Panc1 (cell line): ENCODE measurements at regions not wholly inside any gene's neighbourhood (a gene's known extent, or its start where the extent isn't known, plus 50 kb on each side); places are given as distances from the start of the nearest gene placed in this dataset.
"Not testable (repeated sequence)": the region's sequence is repeated elsewhere in the genome, so short reads cannot be mapped to it uniquely, and the experiment has no call there.

Experiments used
- ATAC-seq: fragments of 200-7000 bp; cut with Tn5 transposase; 2 replicates; pipeline ENCODE4 v1.9.1; 2020; ENCODE audit warnings: mild to moderate bottlenecking, moderate library complexity
- BruUV-seq: library from RNA; stranded (reverse); fragments of 400-500 nt; replicated peaks from 2 replicates; lab custom pipeline; 2021; lab: Mats Ljungman, UMichigan
- CTCF ChIA-PET: fragments of 300-600 bp; sonication (Branson Sonifier 250); formaldehyde crosslinking; loops from one replicate; lab custom pipeline; 2022; ENCODE audit warnings: antibody characterized with exemption; lab: Charles Lee
- POLR2A ChIA-PET: fragments of 300-600 bp; sonication (Branson Sonifier 250); formaldehyde crosslinking; loops from one replicate; lab custom pipeline; 2022; ENCODE audit warnings: antibody characterized with exemption; lab: Charles Lee
- DNase-seq: peaks from one replicate; pipeline ENCODE4 v3.0.0-alpha.2; 2010; ENCODE audit warnings: low read depth, low spot score
- H3K27ac ChIP-seq: 2 replicates; pipeline ENCODE4 v1.5.1; 2011; ENCODE audit warnings: mild to moderate bottlenecking, low read length, inconsistent platforms
- H3K27me3 ChIP-seq: fragments of 200-500 bp; sonication (Bioruptor generic); 2 replicates; pipeline ENCODE4 v1.6.0; 2014; ENCODE audit warnings: low read length, inconsistent platforms; ENCODE audit not compliant: control insufficient read depth, insufficient read depth
- H3K36me3 ChIP-seq: fragments of 200-500 bp; sonication (Bioruptor generic); 2 replicates; pipeline ENCODE4 v1.5.1; 2014; ENCODE audit warnings: inconsistent platforms, mild to moderate bottlenecking, low read length, moderate library complexity; ENCODE audit not compliant: control insufficient read depth, insufficient read depth
- H3K4me1 ChIP-seq: 2 replicates; pipeline ENCODE4 v1.5.1; 2011; ENCODE audit warnings: inconsistent platforms, mild to moderate bottlenecking, low read length, moderate library complexity; ENCODE audit not compliant: control insufficient read depth, insufficient read depth
- H3K4me3 ChIP-seq, 2 experiments: 2 replicates each; pipeline ENCODE4 v1.5.1; 2011 to 2012; ENCODE audit warnings: low read depth in 2 of 2, low read length in 2 of 2, mild to moderate bottlenecking in 2 of 2, inconsistent platforms in 1 of 2, moderate library complexity in 1 of 2
- H3K9me3 ChIP-seq: fragments of 200-500 bp; sonication (Bioruptor generic); 2 replicates; pipeline ENCODE4 v1.5.1; 2014; ENCODE audit warnings: low read depth, mild to moderate bottlenecking, inconsistent platforms, low read length, moderate library complexity; ENCODE audit not compliant: control insufficient read depth, insufficient read depth
- CTCF ChIP-seq: fragments of 450-650 bp; IDR thresholded peaks from 2 replicates; pipeline ENCODE4 v1.5.1; 2017; ENCODE audit warnings: mild to moderate bottlenecking
- SIN3A ChIP-seq: IDR thresholded peaks from 2 replicates; pipeline ENCODE4 v1.6.1; 2012; ENCODE audit warnings: low read depth, mild to moderate bottlenecking, low read length, moderate library complexity, borderline replicate concordance; ENCODE audit not compliant: insufficient read depth
- TCF7L2 ChIP-seq: IDR thresholded peaks from 2 replicates; pipeline ENCODE4 v1.6.1; 2011; ENCODE audit warnings: mild to moderate bottlenecking, low read depth, low read length, inconsistent platforms
- in situ Hi-C: cut with HindIII; loops from 2 replicates; pipeline ENCODE4 v1.10.0; 2016; ENCODE audit warnings: low sequenced_read_pairs, low pct_unique_long_range_greater_than_20kb
- intact Hi-C: fragments of 100-400 bp; cut with micrococcal nuclease; formaldehyde crosslinking; loops from one replicate; pipeline ENCODE4 v1.10.0; 2022; ENCODE audit not compliant: unreplicated experiment

GRCh38 chr12:107607464-107608392 lies 77.9 kb upstream of the PWP1 start:
- Histone ChIP-seq H3K9me3 (no peaks in the 10 kb centered on the region), H3K36me3 (no peaks in the 10 kb centered on the region), H3K4me3 (no peak overlapping the region), H3K27me3 (peaks cover 9% of the 10 kb centered on the region), H3K27ac (no peak overlapping the region), H3K4me1 (no peaks in the 10 kb centered on the region)
- BruUV-seq: no TSS peak
- POLR2A ChIA-PET: interaction anchor here (0.5 kb wide), 1 partner anchor 384 kb away, joined by 11 read pairs; no protein-coding TSS in a partner anchor
- DNase-seq: peak; percentile 36
- TF ChIP-seq SIN3A (no peak), CTCF (peak; percentile 92)
- peak; percentile 95 for ATAC-seq
- intact Hi-C loops (loop anchor here (2.0 to 5.0 kb wide), 3 partner anchors 163 to 475 kb away; no protein-coding TSS in a partner anchor), in situ Hi-C loops (no loop called here)
- CTCF ChIA-PET: interaction anchor here (0.6 to 1.1 kb wide), 3 partner anchors 9 to 476 kb away, joined by 3 to 12 read pairs (median 3); no protein-coding TSS in a partner anchor

GRCh38 chr12:107608779-107609178 lies 76.8 kb upstream of the PWP1 start:
- DNase-seq, BruUV-seq, H3K4me3 ChIP-seq, POLR2A ChIA-PET, H3K27ac ChIP-seq, ATAC-seq, H3K36me3 ChIP-seq, H3K9me3 ChIP-seq, in situ Hi-C loops, H3K4me1 ChIP-seq: not testable (repeated sequence)
- intact Hi-C loops: loop anchor here (5.0 kb wide), 1 partner anchor 206 kb away; no protein-coding TSS in a partner anchor
- CTCF ChIA-PET: interaction anchor here (0.6 kb wide), 1 partner anchor 98 kb away, joined by 12 read pairs; no protein-coding TSS in a partner anchor
- peaks cover 13% of the 10 kb centered on the region for H3K27me3 ChIP-seq

GRCh38 chr12:107610021-107610859 lies 75.4 kb upstream of the PWP1 start:
- Histone ChIP-seq H3K4me3 (no peak overlapping the region), H3K4me1 (no peaks in the 10 kb centered on the region), H3K9me3 (no peaks in the 10 kb centered on the region), H3K36me3 (no peaks in the 10 kb centered on the region), H3K27me3 (peaks cover 20% of the 10 kb centered on the region), H3K27ac (no peak overlapping the region)
- TF ChIP-seq TCF7L2: no peak
- peak; percentile 93 for TF ChIP-seq CTCF
- ChIA-PET POLR2A (interaction anchor here (0.6 kb wide), 1 partner anchor 60 kb away, joined by 3 read pairs; no protein-coding TSS in a partner anchor), CTCF (interaction anchor here (0.8 kb wide), 1 partner anchor 9 kb away, joined by 3 read pairs; no protein-coding TSS in a partner anchor)
- no peak for DNase-seq
- no peak for ATAC-seq
- no TSS peak for BruUV-seq
- intact Hi-C loops: no loop called here
- in situ Hi-C loops: no loop called here
